ENCODE measurements at regions not wholly inside any gene's neighbourhood (a gene's known extent, or its start where the extent isn't known, plus 50 kb on each side); places are given as distances from the start of the nearest gene placed in this dataset.

GRCh38 chr14:22316473-22316872 lies 272.6 kb downstream of the DAD1 start:
- H2BK15ac ChIP-seq (ENCODE audit: low read length): no peak overlapping the region
- H3K36me3 ChIP-seq (ENCODE audit: control insufficient read depth in 2 of 4, insufficient read depth in 4 of 4, low read length in 3 of 4): no peaks in the 10 kb centered on the region
- POLR2A ChIA-PET (ENCODE audit: partially characterized antibody): no interaction called here
- H3K79me1 ChIP-seq (ENCODE audit: low read depth, low read length): no peaks in the 10 kb centered on the region
- FAIRE-seq (no peak), DNase-seq (ENCODE audit: low read depth in 1 of 2, low spot score in 2 of 2) (no peak)
- 81% methylated on average over 1 of the region's 1 CpG; no CpG with 5 or more reads in 1 of the 2 experiments for WGBS, 2 experiments (ENCODE audit: extremely low coverage in 1 of 2, insufficient coverage in 1 of 2, insufficient read length in 1 of 2, insufficient replicate concordance in 2 of 2, low coverage in 1 of 2, low lambda C conversion rate in 2 of 2, missing lambda C conversion rate in 1 of 2)
- no peaks in the 10 kb centered on the region for H3K9me3 ChIP-seq (ENCODE audit: insufficient read depth in 2 of 2, low read depth in 1 of 2, low read length in 1 of 2)
- no peak overlapping the region for H3K56ac ChIP-seq (replicated peaks; ENCODE audit: insufficient read length, low read depth, low read length)
- CTCF ChIA-PET (ENCODE audit: partially characterized antibody): interaction anchor here (0.7 to 6.9 kb wide), 6 partner anchors 17 to 250 kb away, joined by 3 to 55 read pairs (median 3); no protein-coding TSS in a partner anchor
- no peak overlapping the region for H3K4ac ChIP-seq (replicated peaks; ENCODE audit: insufficient read length, low read depth, low read length)
- H3K9ac ChIP-seq (replicated peaks in 1 of 4; ENCODE audit: extremely low read depth in 1 of 4, low read depth in 3 of 4, low read length in 3 of 4): no peak overlapping the region
- no peak overlapping the region for H2AFZ ChIP-seq (ENCODE audit: low read length)
- peak; percentile 78; the same call in 1 of the 2 replicates for TF ChIP-seq CEBPB (IDR thresholded peaks at IDR 0.05; ENCODE audit: low read depth, low read length)
- TF ChIP-seq HDAC6 (IDR thresholded peaks at IDR 0.05; ENCODE audit: low read depth, low read length): no peak
- no peak overlapping the region for H3K18ac ChIP-seq (ENCODE audit: extremely low read depth, low read length)
- no peak overlapping the region for H4K8ac ChIP-seq (ENCODE audit: extremely low read depth, insufficient read depth, low read length)
- no peak overlapping the region for H3K27ac ChIP-seq (ENCODE audit: low read depth, low read length)
- no peak overlapping the region for H2BK20ac ChIP-seq (ENCODE audit: low read length)
- no peak overlapping the region for H2BK120ac ChIP-seq (replicated peaks; ENCODE audit: low read depth, low read length)
- H3K27me3 ChIP-seq (replicated peaks in 1 of 4; ENCODE audit: control insufficient read depth in 3 of 4, extremely low read depth in 1 of 4, insufficient read depth in 3 of 4, low read length in 3 of 4): no peaks in the 10 kb centered on the region
- no peaks in the 10 kb centered on the region for H4K20me1 ChIP-seq (replicated peaks in 1 of 2; ENCODE audit: control insufficient read depth in 1 of 2, insufficient read depth in 2 of 2, low read length in 2 of 2)
- H2AK5ac ChIP-seq (ENCODE audit: low read depth, low read length): no peak overlapping the region
- H3K23ac ChIP-seq (ENCODE audit: insufficient read length): no peak overlapping the region
- no peak overlapping the region for H3K4me2 ChIP-seq (ENCODE audit: insufficient read depth in 1 of 2, low read depth in 2 of 2, low read length in 2 of 2)
- no peaks in the 10 kb centered on the region for H3K23me2 ChIP-seq (ENCODE audit: low read depth, low read length)
- H3K4me1 ChIP-seq (replicated peaks in 1 of 4; ENCODE audit: control insufficient read depth in 3 of 4, insufficient read depth in 4 of 4, low read length in 3 of 4): no peaks in the 10 kb centered on the region
- no peak overlapping the region for H2BK12ac ChIP-seq (ENCODE audit: low read depth, low read length)
- no peak overlapping the region for H4K5ac ChIP-seq (ENCODE audit: insufficient read length, low read depth, low read length)
- H4K91ac ChIP-seq (replicated peaks; ENCODE audit: insufficient read length, low read length): no peak overlapping the region
- no peak overlapping the region for H3K14ac ChIP-seq (ENCODE audit: insufficient read length)
- no peaks in the 10 kb centered on the region for H3K79me2 ChIP-seq (ENCODE audit: control insufficient read depth in 1 of 2, insufficient read depth in 2 of 2, low read length in 2 of 2)
- H3K4me3 ChIP-seq (ENCODE audit: extremely low read depth in 1 of 4, insufficient read depth in 2 of 4, low read depth in 3 of 4, low read length in 4 of 4): no peak overlapping the region
- no peak overlapping the region for H2BK5ac ChIP-seq (ENCODE audit: low read depth, low read length)
